H1 (cell line): ENCODE measurements at regions not wholly inside any gene's neighbourhood (a gene's known extent, or its start where the extent isn't known, plus 50 kb on each side); places are given as distances from the start of the nearest gene placed in this dataset.

ENCODE experiments used
- BACH1 ChIP-seq: IDR thresholded peaks from 2 replicates; pipeline ENCODE4 v1.6.1; 2012; ENCODE audit warnings: low read length, improper control_type of control experiment
- RFX5 ChIP-seq: IDR thresholded peaks from 2 replicates; pipeline ENCODE4 v1.6.1; 2011; ENCODE audit warnings: low read depth, low read length, improper control_type of control experiment, borderline replicate concordance
- TF ChIP-seq, protein P1 (sequence below), 3 experiments: IDR thresholded peaks; 1 replicate in 2 of 3; 2 replicates in 1 of 3; pipeline versions ENCODE4 v1.5.1 to v1.6.1; 2011; ENCODE audit warnings: low read length in 3 of 3, mild to moderate bottlenecking in 3 of 3, inconsistent platforms in 2 of 3, low read depth in 1 of 3, moderate library complexity in 1 of 3; ENCODE audit not compliant: insufficient read depth in 1 of 3; ENCODE audit errors: control extremely low read depth in 1 of 3

DNA sequence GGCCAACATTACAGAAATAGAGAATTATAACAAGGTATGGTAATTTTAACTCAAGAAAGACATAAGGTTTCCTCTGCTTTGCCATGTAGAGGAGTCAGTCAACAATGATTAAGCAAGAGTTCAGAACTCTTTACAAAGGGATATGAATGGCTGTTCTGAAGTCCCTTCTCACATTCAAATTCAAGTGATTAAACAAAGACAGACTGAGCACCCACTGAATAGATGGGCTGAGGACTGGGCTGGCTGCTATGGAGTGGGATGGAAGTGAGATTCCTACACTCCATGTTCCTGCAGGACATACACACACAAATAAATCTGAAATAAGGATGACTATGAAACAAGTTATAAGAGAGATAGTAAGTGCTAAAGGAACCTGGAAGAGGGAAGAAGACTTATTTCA lies 199.0 kb upstream of the GRIP1 start:
- TF ChIP-seq, protein P1, sequence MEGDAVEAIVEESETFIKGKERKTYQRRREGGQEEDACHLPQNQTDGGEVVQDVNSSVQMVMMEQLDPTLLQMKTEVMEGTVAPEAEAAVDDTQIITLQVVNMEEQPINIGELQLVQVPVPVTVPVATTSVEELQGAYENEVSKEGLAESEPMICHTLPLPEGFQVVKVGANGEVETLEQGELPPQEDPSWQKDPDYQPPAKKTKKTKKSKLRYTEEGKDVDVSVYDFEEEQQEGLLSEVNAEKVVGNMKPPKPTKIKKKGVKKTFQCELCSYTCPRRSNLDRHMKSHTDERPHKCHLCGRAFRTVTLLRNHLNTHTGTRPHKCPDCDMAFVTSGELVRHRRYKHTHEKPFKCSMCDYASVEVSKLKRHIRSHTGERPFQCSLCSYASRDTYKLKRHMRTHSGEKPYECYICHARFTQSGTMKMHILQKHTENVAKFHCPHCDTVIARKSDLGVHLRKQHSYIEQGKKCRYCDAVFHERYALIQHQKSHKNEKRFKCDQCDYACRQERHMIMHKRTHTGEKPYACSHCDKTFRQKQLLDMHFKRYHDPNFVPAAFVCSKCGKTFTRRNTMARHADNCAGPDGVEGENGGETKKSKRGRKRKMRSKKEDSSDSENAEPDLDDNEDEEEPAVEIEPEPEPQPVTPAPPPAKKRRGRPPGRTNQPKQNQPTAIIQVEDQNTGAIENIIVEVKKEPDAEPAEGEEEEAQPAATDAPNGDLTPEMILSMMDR (IDR thresholded peaks at IDR 0.05; ENCODE audit: control extremely low read depth in 1 of 3, insufficient read depth in 1 of 3, low read depth in 1 of 3, low read length in 3 of 3), result no peak
- no peak for TF ChIP-seq BACH1
- no peak for TF ChIP-seq RFX5
